SU-DHL-6 (cell line): ENCODE measurements at regions not wholly inside any gene's neighbourhood (a gene's known extent, or its start where the extent isn't known, plus 50 kb on each side); places are given as distances from the start of the nearest gene placed in this dataset.

ENCODE experiments used
- H2AFZ ChIP-seq: fragments of 200-600 bp; sonication (generic); 2 replicates; pipeline ENCODE4 v1.6.1; 2014; ENCODE audit warnings: low read depth, mild to moderate bottlenecking, moderate library complexity, mixed read lengths, antibody characterized with exemption, low read length; ENCODE audit not compliant: severe bottlenecking
- H3F3A ChIP-seq: fragments of 200-600 bp; shearing (Covaris generic); 2 replicates; pipeline ENCODE4 v1.6.0; 2016; ENCODE audit warnings: antibody characterized with exemption, mild to moderate bottlenecking; ENCODE audit not compliant: insufficient read depth
- H3K27ac ChIP-seq: fragments of 200-600 bp; sonication (generic); 2 replicates; pipeline ENCODE4 v1.5.1; 2016; ENCODE audit warnings: low read depth, mild to moderate bottlenecking, low read length, moderate library complexity, mixed read lengths
- H3K27me3 ChIP-seq: fragments of 200-600 bp; sonication (generic), shearing (Covaris generic); 2 replicates; pipeline ENCODE4 v1.6.0; 2014; ENCODE audit warnings: mild to moderate bottlenecking, low read length
- H3K36me3 ChIP-seq: fragments of 200-600 bp; sonication (generic); 2 replicates; pipeline ENCODE4 v1.6.1; 2014; ENCODE audit warnings: mild to moderate bottlenecking, low read length, mixed read lengths
- H3K4me2 ChIP-seq: fragments of 300-600, 200-600 bp; shearing (Covaris generic), sonication (generic); 2 replicates; pipeline ENCODE4 v1.6.0; 2014; ENCODE audit warnings: low read length, low read depth, mild to moderate bottlenecking; ENCODE audit not compliant: poor library complexity, severe bottlenecking
- H3K4me3 ChIP-seq: fragments of 200-600 bp; sonication (generic); 2 replicates; pipeline ENCODE4 v1.5.1; 2014; ENCODE audit warnings: antibody characterized with exemption, low read length, mild to moderate bottlenecking, mixed read lengths; ENCODE audit not compliant: insufficient read depth, poor library complexity, severe bottlenecking
- H3K79me2 ChIP-seq: fragments of 200-600 bp; sonication (generic); 2 replicates; pipeline ENCODE4 v1.6.1; 2014; ENCODE audit warnings: mild to moderate bottlenecking, low read length, moderate library complexity; ENCODE audit not compliant: insufficient read depth
- H3K9ac ChIP-seq: fragments of 200-600 bp; sonication (generic); 2 replicates; pipeline ENCODE4 v1.7.0; 2014; ENCODE audit warnings: mild to moderate bottlenecking, low read length
- H3K9me2 ChIP-seq: fragments of 200-600 bp; sonication (generic); replicated peaks from 2 replicates; pipeline ENCODE4 v1.6.1; 2014; ENCODE audit warnings: low read length; ENCODE audit not compliant: insufficient read depth
- H3K9me3 ChIP-seq: fragments of 200-600 bp; sonication (generic); 2 replicates; pipeline ENCODE4 v1.6.1; 2014; ENCODE audit warnings: low read length, mixed read lengths; ENCODE audit not compliant: insufficient read depth
- H4K20me1 ChIP-seq: fragments of 200-600 bp; sonication (generic); 2 replicates; pipeline ENCODE4 v1.6.1; 2014; ENCODE audit warnings: low read depth, mild to moderate bottlenecking, antibody characterized with exemption, low read length, moderate library complexity, mixed read lengths
- CTCF ChIP-seq: fragments of 200-600 bp; sonication (generic); IDR thresholded peaks from one replicate; pipeline ENCODE4 v1.5.1; 2017; ENCODE audit warnings: antibody characterized with exemption, mild to moderate bottlenecking, low read length, moderate library complexity; ENCODE audit not compliant: insufficient read depth, poor library complexity, severe bottlenecking
- EZH2phosphoT487 ChIP-seq: fragments of 200-600 bp; sonication (generic), shearing (Covaris generic); conservative IDR thresholded peaks from 2 replicates; pipeline ENCODE4 v1.6.1; 2018; ENCODE audit warnings: mild to moderate bottlenecking, antibody characterized with exemption, low read length, moderate library complexity, mixed read lengths

DNA sequence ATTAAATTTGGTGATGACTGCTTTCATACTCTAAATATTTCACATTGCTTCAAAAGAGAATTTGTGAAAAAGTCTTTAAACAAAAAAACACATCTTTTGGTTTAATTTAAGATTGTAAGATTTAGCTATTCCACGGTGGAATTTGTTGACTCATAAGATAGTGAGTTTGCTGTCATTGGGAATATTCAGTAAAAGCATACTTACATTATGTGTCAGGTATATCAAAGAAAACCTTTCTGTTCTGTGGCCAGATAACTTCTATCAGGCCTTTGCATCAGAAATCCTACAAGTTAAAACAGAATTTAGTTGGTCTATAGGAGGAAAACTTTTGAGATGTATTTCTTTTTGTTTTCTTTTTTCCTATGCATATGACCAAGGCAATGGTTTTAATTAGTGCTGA is 148.8 kb upstream of the E2F7 start:
- Histone ChIP-seq H3K9me2 (no peaks in the 10 kb centered on the region), H3K36me3 (no peaks in the 10 kb centered on the region), H3K9me3 (no peaks in the 10 kb centered on the region), H4K20me1 (no peaks in the 10 kb centered on the region), H3K27ac (no peak overlapping the region), H2AFZ (no peak overlapping the region), H3K79me2 (no peaks in the 10 kb centered on the region), H3K9ac (no peak overlapping the region), H3K27me3 (no peaks in the 10 kb centered on the region), H3K4me2 (no peak overlapping the region), H3K4me3 (no peak overlapping the region), H3F3A (no peaks in the 10 kb centered on the region)
- TF ChIP-seq CTCF, result no peak
- TF ChIP-seq EZH2phosphoT487, result no peak

- no peak overlapping the region for H3K4me2 ChIP-seq
- H3K9me3 ChIP-seq, result no peaks in the 10 kb centered on the region
- H3K36me3 ChIP-seq, result no peaks in the 10 kb centered on the region
- H2AFZ ChIP-seq, result no peak overlapping the region
- no peaks in the 10 kb centered on the region for H3K79me2 ChIP-seq
- H3K4me3 ChIP-seq, result no peak overlapping the region
- H3K27me3 ChIP-seq, result no peaks in the 10 kb centered on the region
- no peaks in the 10 kb centered on the region for H3K9me2 ChIP-seq
- H3F3A ChIP-seq, result no peaks in the 10 kb centered on the region
- TF ChIP-seq EZH2phosphoT487 (no peak), CTCF (no peak)
- H3K27ac ChIP-seq, result no peak overlapping the region
- H3K9ac ChIP-seq, result no peak overlapping the region
- no peaks in the 10 kb centered on the region for H4K20me1 ChIP-seq
Measured at GRCh38 chr12:77213319-77213718, 147.9 kb upstream of the E2F7 start.

DNA sequence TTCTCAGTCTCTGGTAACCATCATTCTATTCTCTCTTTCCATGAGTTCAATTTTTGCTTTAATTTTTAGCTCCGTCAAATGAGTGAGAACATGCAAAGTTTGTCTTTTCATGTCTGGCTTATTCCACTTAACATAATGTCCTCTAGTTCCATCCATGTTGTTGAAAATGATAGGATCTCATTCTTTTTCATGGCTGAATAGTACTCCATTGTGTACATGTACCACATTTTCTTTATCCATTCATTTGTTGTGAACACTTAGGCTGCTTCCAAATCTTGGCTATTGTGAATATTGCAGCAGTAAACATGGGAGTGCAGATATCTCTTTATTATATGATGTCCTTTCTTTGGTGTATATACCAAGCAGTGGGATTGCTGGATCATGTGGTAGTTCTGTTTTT is 145.4 kb upstream of the E2F7 start:
- no peaks in the 10 kb centered on the region for H3K9me2 ChIP-seq
- no peak overlapping the region for H3K4me2 ChIP-seq
- H3F3A ChIP-seq, result no peaks in the 10 kb centered on the region
- H3K79me2 ChIP-seq, result no peaks in the 10 kb centered on the region
- no peaks in the 10 kb centered on the region for H3K36me3 ChIP-seq
- no peak overlapping the region for H3K4me3 ChIP-seq
- no peak overlapping the region for H3K9ac ChIP-seq
- H3K27ac ChIP-seq, result no peak overlapping the region
- TF ChIP-seq CTCF, result no peak
- no peak for TF ChIP-seq EZH2phosphoT487
- H4K20me1 ChIP-seq, result no peaks in the 10 kb centered on the region
- H3K9me3 ChIP-seq, result no peaks in the 10 kb centered on the region
- H3K27me3 ChIP-seq, result no peaks in the 10 kb centered on the region
- H2AFZ ChIP-seq, result no peak overlapping the region

GRCh38 chr12:77204083-77204482 is 138.7 kb upstream of the E2F7 start:
- H3K9me2 ChIP-seq, result no peaks in the 10 kb centered on the region
- no peaks in the 10 kb centered on the region for H3F3A ChIP-seq
- no peak overlapping the region for H3K4me2 ChIP-seq
- H3K27me3 ChIP-seq, result no peaks in the 10 kb centered on the region
- TF ChIP-seq EZH2phosphoT487 (no peak), CTCF (no peak)
- no peaks in the 10 kb centered on the region for H3K36me3 ChIP-seq
- H2AFZ ChIP-seq, result no peak overlapping the region
- no peak overlapping the region for H3K27ac ChIP-seq
- H3K9me3 ChIP-seq, result no peaks in the 10 kb centered on the region
- no peaks in the 10 kb centered on the region for H4K20me1 ChIP-seq
- no peak overlapping the region for H3K9ac ChIP-seq
- no peaks in the 10 kb centered on the region for H3K79me2 ChIP-seq
- no peak overlapping the region for H3K4me3 ChIP-seq
